Choroid plexus epithelial cell (primary cell): ENCODE measurements at regions not wholly inside any gene's neighbourhood (a gene's known extent, or its start where the extent isn't known, plus 50 kb on each side); places are given as distances from the start of the nearest gene placed in this dataset.
"Not testable (repeated sequence)": the region's sequence is repeated elsewhere in the genome, so short reads cannot be mapped to it uniquely, and the experiment has no call there.

ENCODE experiments used
- DNase-seq: peaks from one replicate; pipeline ENCODE4 v3.0.0-alpha.2; 2010; ENCODE audit warnings: low read depth
- H3K4me3 ChIP-seq: 2 replicates; pipeline ENCODE4 v1.5.1; 2011; ENCODE audit warnings: low read depth, mild to moderate bottlenecking, control low read depth, low read length, moderate library complexity
- TF ChIP-seq, protein P1 (sequence below): conservative IDR thresholded peaks from 2 replicates; pipeline ENCODE4 v1.5.1; 2011; ENCODE audit warnings: low read depth, mild to moderate bottlenecking, control low read depth, inconsistent platforms, low read length, moderate library complexity

DNA sequence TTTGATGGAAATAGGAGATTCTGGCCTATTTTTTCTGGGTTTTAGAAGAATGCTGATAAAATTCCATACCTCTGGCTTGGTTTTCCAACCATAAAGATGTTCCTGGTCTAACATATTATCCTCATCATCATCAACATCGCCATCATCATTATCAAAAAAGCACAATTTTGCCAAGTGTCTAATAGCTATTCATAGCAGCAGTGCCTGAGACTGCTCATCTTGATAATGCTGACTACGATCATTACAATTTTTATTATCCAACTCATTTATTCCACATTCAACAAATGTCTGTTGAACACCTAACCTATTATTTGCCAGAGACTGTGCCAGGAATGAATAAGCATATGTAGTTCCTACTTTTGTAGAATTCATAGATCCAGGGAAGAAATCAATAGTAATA, 303.5 kb upstream of the GATB start:
- DNase-seq: no peak
- no peak overlapping the region for H3K4me3 ChIP-seq
- TF ChIP-seq, protein P1, sequence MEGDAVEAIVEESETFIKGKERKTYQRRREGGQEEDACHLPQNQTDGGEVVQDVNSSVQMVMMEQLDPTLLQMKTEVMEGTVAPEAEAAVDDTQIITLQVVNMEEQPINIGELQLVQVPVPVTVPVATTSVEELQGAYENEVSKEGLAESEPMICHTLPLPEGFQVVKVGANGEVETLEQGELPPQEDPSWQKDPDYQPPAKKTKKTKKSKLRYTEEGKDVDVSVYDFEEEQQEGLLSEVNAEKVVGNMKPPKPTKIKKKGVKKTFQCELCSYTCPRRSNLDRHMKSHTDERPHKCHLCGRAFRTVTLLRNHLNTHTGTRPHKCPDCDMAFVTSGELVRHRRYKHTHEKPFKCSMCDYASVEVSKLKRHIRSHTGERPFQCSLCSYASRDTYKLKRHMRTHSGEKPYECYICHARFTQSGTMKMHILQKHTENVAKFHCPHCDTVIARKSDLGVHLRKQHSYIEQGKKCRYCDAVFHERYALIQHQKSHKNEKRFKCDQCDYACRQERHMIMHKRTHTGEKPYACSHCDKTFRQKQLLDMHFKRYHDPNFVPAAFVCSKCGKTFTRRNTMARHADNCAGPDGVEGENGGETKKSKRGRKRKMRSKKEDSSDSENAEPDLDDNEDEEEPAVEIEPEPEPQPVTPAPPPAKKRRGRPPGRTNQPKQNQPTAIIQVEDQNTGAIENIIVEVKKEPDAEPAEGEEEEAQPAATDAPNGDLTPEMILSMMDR: no peak

DNA sequence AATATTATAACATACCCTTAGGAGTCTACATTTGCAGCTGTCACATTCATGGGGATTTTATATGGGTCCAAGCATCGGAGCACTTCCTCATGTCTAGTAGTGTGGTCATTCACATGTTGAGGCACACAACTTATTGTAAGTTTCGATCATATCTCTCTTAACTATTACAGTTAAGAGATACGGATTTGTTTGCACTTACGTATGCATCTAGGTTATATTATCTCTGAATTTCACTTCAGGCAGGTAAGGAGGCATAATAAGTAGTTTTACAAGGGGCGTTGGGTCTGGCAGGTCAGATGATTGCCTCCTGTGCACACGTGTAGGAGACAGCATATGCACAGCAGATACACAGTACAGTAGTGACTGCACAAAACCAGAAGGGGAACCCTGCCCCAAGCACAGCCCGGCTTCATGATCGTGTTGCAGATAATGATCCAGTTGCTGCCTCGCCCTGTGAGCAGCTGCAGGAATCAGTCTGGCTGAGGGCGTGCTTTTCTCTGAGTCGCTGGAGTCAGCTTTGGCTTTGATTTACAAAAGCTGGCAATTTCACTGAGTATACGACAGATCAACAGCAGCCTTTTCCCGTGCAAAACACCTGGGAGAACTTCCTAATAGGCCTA, 302.9 kb upstream of the GATB start:
- no peak for DNase-seq
- H3K4me3 ChIP-seq: no peak overlapping the region
- TF ChIP-seq, protein P1: no peak

DNA sequence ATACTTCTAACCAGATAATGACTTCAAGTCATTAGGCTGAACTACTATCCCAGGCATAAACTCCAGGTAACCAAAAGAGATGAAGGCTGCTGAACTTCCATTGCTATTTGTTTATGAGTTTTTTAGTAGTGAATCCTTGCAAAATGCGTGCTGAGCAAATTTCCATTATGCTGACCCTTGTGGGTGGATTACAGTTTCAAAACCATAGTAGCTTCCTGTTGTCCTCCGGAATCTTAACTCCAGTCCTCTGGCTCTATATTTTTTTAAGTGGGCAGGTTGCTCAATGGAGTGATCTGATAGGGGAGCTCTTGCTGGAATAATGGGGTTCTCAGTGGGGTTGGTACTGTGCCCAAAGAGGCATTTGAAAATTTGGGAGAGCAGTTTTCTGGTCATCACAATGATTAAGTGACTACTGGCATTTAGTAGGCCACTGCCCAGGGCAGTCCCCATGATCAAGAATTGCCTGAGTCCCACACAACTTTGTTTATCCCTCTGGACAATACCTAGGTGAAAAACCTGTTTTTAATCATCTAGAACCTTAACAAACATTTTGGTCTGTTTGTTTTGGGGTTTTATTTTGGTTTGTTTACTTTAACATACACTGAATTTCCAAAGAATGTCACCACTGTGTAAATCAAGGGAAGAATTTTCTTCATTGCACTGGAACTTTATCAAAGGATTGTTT, 302.3 kb upstream of the GATB start:
- TF ChIP-seq, protein P1: no peak
- H3K4me3 ChIP-seq: no peak overlapping the region
- DNase-seq: peak; percentile 11

DNA sequence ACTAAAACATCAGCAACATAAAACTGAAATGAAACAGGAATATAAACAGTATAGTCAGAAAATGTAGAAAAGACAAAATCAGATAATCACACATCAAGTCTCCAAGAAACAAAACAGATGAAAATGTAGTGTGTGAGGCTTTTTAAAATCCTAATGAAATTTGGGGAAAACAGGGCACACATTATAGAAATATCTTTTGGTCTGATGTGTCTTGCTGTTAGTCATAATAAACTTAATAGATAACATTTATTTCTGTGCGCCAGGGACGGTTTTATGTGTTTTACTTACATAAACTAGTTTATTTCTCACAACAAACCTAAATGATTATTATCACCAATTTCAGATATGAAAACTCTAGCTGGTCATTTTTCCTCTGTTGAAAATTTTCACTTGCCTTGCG, 293.9 kb upstream of the GATB start:
- TF ChIP-seq, protein P1: no peak
- H3K4me3 ChIP-seq: no peak overlapping the region
- no peak for DNase-seq

GRCh38 chr4:152052451-152053057, 291.7 kb upstream of the GATB start:
- DNase-seq: peak; percentile 61
- TF ChIP-seq, protein P1: no peak
- no peak overlapping the region for H3K4me3 ChIP-seq

DNA sequence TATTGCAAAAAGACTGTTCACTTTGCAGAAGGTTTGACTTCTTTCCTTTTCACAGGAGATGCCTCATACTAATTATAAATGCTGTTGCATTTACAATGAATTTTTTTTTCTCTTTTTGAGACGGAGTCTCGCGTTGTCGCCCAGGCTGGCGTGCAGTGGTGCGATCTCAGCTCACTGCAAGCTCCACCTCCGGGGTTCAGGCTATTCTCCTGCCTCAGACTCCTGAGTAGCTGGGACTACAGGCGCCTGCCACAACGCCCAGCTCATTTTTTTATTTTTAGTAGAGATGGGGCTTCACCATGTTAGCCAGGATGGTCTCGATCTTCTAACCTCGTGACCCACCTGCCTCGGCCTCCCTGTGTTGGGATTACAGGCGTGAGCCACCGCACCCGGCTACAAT, 290.5 kb upstream of the GATB start:
- not testable (repeated sequence) for DNase-seq, H3K4me3 ChIP-seq

GRCh38 chr4:152050106-152050505, 289.3 kb upstream of the GATB start:
- H3K4me3 ChIP-seq: no peak overlapping the region
- TF ChIP-seq, protein P1: no peak
- no peak for DNase-seq
